Activated CD4-positive, alpha-beta memory T cell treated with anti-CD3 and anti-CD28 coated beads for 36 hours (primary cell): ENCODE measurements at regions not wholly inside any gene's neighbourhood (a gene's known extent, or its start where the extent isn't known, plus 50 kb on each side); places are given as distances from the start of the nearest gene placed in this dataset.

Experiments used
- CTCF ChIA-PET: fragments of 350-600 bp; sonication (Branson Sonifier 250); formaldehyde crosslinking; loops from one replicate; lab custom pipeline; 2021; ENCODE audit warnings: antibody characterized with exemption, inconsistent platforms; lab: Charles Lee
- POLR2A ChIA-PET: fragments of 350-600 bp; sonication (Branson Sonifier 250); formaldehyde crosslinking; loops from one replicate; lab custom pipeline; 2021; ENCODE audit warnings: antibody characterized with exemption; lab: Charles Lee
- DNase-seq: peaks from one replicate; pipeline ENCODE4 v3.0.0-alpha.2; 2020
- H3K27ac Mint-ChIP-seq: one replicate; pipeline ENCODE4 v1.8.0; 2021; ENCODE audit warnings: mixed read lengths
- H3K27me3 Mint-ChIP-seq: one replicate; pipeline ENCODE4 v1.8.0; 2021; ENCODE audit warnings: mixed read lengths
- H3K36me3 Mint-ChIP-seq: one replicate; pipeline ENCODE4 v1.8.0; 2021; ENCODE audit warnings: mixed read lengths
- H3K4me1 Mint-ChIP-seq: one replicate; pipeline ENCODE4 v1.8.0; 2021; ENCODE audit warnings: low read depth, mixed read lengths
- H3K4me3 Mint-ChIP-seq: one replicate; pipeline ENCODE4 v1.8.0; 2021; ENCODE audit warnings: mild to moderate bottlenecking, mixed read lengths
- H3K9me3 Mint-ChIP-seq: one replicate; pipeline ENCODE4 v1.8.0; 2021; ENCODE audit warnings: mixed read lengths
- intact Hi-C: fragments of 100-400 bp; cut with micrococcal nuclease; formaldehyde crosslinking; loops from one replicate; pipeline ENCODE4 v1.15.1; 2023

DNA sequence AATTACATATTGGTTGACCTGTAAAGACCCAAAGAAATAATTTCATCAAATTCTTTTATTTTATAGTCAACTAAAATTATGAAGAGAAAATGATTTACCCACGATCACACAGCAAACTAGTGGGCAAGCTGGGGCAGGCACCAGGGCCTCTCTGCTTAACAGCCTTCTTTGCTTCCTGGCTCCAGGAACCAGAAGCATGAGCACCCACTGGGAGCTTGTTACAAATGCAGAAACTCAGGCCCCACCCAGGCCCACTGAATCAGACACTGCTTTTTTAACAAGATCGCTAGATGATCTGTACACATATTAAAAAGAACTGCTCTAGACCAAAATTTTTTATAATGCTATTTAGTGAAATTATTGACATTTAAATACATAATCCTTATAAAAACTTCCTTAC is 95.0 kb downstream of the GEMIN8 start:
- intact Hi-C loops, result no loop called here
- H3K4me3 Mint-ChIP-seq, result no peak overlapping the region
- CTCF ChIA-PET, result no interaction called here

DNA sequence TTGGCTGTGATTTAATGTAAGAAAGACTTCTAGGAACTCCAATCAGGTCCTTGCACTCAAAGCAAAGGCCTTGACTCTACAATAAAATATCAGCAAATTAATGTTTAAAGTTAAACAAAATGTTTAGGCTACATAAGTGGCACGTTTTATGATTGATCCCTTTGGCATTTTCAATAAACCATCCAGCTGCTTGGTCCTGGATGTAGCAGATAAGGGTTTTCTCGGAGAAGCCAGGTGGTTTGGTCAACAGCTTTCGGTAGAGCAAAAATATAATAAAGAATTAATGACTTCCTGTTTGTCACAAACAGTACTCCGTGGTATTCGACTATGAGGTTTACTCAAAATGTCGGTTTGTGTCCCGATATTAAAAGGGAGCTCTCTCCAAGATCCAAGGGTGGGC is 95.8 kb downstream of the GEMIN8 start:
- Mint-ChIP-seq H3K4me3 (no peak overlapping the region), H3K27me3 (peaks cover 8% of the 10 kb centered on the region), H3K9me3 (no peaks in the 10 kb centered on the region), H3K4me1 (peaks cover 2% of the 10 kb centered on the region), H3K27ac (no peak overlapping the region), H3K36me3 (no peaks in the 10 kb centered on the region)
- POLR2A ChIA-PET, result no interaction called here
- CTCF ChIA-PET, result interaction anchor here (0.6 kb wide), 1 partner anchor 1631 kb away, joined by 3 read pairs; no protein-coding TSS in a partner anchor
- intact Hi-C loops, result no loop called here
- no peak for DNase-seq

More for the DNA sequence above, 95.0 kb downstream of the GEMIN8 start:
- Mint-ChIP-seq H3K27ac (no peak overlapping the region), H3K36me3 (no peaks in the 10 kb centered on the region), H3K9me3 (no peaks in the 10 kb centered on the region), H3K27me3 (peaks cover 13% of the 10 kb centered on the region), H3K4me1 (peaks cover 2% of the 10 kb centered on the region)
- DNase-seq, result no peak
- POLR2A ChIA-PET, result no interaction called here

GRCh38 chrX:13933352-13933751 is 96.3 kb downstream of the GEMIN8 start:
- CTCF ChIA-PET, result interaction anchor here (0.6 kb wide), 1 partner anchor 1631 kb away, joined by 3 read pairs; no protein-coding TSS in a partner anchor
- POLR2A ChIA-PET, result no interaction called here
- no peaks in the 10 kb centered on the region for H3K36me3 Mint-ChIP-seq
- no peaks in the 10 kb centered on the region for H3K9me3 Mint-ChIP-seq
- peaks cover 2% of the 10 kb centered on the region for H3K4me1 Mint-ChIP-seq
- H3K27me3 Mint-ChIP-seq, result peaks cover 10% of the 10 kb centered on the region
- intact Hi-C loops, result no loop called here
- H3K4me3 Mint-ChIP-seq, result no peak overlapping the region
- no peak overlapping the region for H3K27ac Mint-ChIP-seq
- no peak for DNase-seq

GRCh38 chrX:13932416-13932815 is 97.3 kb downstream of the GEMIN8 start:
- POLR2A ChIA-PET, result interaction anchor here (0.5 kb wide), 1 partner anchor 219 kb away, joined by 3 read pairs; no protein-coding TSS in a partner anchor
- H3K27me3 Mint-ChIP-seq, result peaks cover 5% of the 10 kb centered on the region
- no peaks in the 10 kb centered on the region for H3K4me1 Mint-ChIP-seq
- H3K27ac Mint-ChIP-seq, result no peak overlapping the region
- DNase-seq, result no peak
- H3K4me3 Mint-ChIP-seq, result no peak overlapping the region
- H3K9me3 Mint-ChIP-seq, result no peaks in the 10 kb centered on the region
- intact Hi-C loops, result no loop called here
- CTCF ChIA-PET, result no interaction called here
- no peaks in the 10 kb centered on the region for H3K36me3 Mint-ChIP-seq

- ChIA-PET CTCF (no interaction called here), POLR2A (no interaction called here)
- no peaks in the 10 kb centered on the region for H3K4me1 Mint-ChIP-seq
- no peaks in the 10 kb centered on the region for H3K36me3 Mint-ChIP-seq
- H3K27me3 Mint-ChIP-seq, result peaks cover 2% of the 10 kb centered on the region
- H3K4me3 Mint-ChIP-seq, result no peak overlapping the region
- H3K27ac Mint-ChIP-seq, result no peak overlapping the region
- intact Hi-C loops, result no loop called here
- DNase-seq, result no peak
- H3K9me3 Mint-ChIP-seq, result no peaks in the 10 kb centered on the region
These were observed 102.5 kb downstream of the GEMIN8 start for GRCh38 chrX:13927175-13927574.

DNA sequence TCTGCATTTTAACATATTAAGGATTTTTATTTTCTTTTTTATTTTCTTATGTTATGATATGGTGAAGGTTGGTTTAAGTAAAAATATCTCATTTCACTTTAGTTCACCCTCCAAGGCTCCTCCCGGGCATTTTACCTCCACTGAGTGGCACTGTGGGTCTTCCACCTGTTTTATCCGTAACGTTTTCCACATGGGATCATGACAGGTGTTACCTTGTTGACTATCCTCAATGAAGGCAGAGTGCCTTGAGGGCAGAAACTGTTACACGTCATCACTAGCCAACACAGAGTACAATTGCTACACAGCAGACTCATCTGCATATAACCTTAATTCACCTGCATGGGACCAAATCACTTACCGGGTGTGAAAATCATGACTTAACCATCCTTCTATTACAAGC is 105.8 kb downstream of the GEMIN8 start:
- H3K36me3 Mint-ChIP-seq, result no peaks in the 10 kb centered on the region
- H3K4me1 Mint-ChIP-seq, result no peaks in the 10 kb centered on the region
- no peak for DNase-seq
- no peak overlapping the region for H3K27ac Mint-ChIP-seq
- intact Hi-C loops, result no loop called here
- POLR2A ChIA-PET, result no interaction called here
- H3K4me3 Mint-ChIP-seq, result no peak overlapping the region
- H3K9me3 Mint-ChIP-seq, result no peaks in the 10 kb centered on the region
- peaks cover 2% of the 10 kb centered on the region for H3K27me3 Mint-ChIP-seq
- CTCF ChIA-PET, result no interaction called here

GRCh38 chrX:13923289-13923688 is 106.4 kb upstream of the GPM6B start:
- H3K4me1 Mint-ChIP-seq, result no peaks in the 10 kb centered on the region
- no peaks in the 10 kb centered on the region for H3K9me3 Mint-ChIP-seq
- no peak for DNase-seq
- no peak overlapping the region for H3K27ac Mint-ChIP-seq
- intact Hi-C loops, result no loop called here
- POLR2A ChIA-PET, result no interaction called here
- CTCF ChIA-PET, result no interaction called here
- no peak overlapping the region for H3K4me3 Mint-ChIP-seq
- H3K36me3 Mint-ChIP-seq, result no peaks in the 10 kb centered on the region
- H3K27me3 Mint-ChIP-seq, result no peaks in the 10 kb centered on the region

- no peaks in the 10 kb centered on the region for H3K36me3 Mint-ChIP-seq
- POLR2A ChIA-PET, result no interaction called here
- intact Hi-C loops, result no loop called here
- no peak overlapping the region for H3K4me3 Mint-ChIP-seq
- H3K4me1 Mint-ChIP-seq, result no peaks in the 10 kb centered on the region
- no peaks in the 10 kb centered on the region for H3K27me3 Mint-ChIP-seq
- CTCF ChIA-PET, result no interaction called here
- no peak for DNase-seq
- H3K27ac Mint-ChIP-seq, result no peak overlapping the region
- H3K9me3 Mint-ChIP-seq, result no peaks in the 10 kb centered on the region
These were observed 100.6 kb upstream of the GPM6B start for GRCh38 chrX:13917507-13917906.

DNA sequence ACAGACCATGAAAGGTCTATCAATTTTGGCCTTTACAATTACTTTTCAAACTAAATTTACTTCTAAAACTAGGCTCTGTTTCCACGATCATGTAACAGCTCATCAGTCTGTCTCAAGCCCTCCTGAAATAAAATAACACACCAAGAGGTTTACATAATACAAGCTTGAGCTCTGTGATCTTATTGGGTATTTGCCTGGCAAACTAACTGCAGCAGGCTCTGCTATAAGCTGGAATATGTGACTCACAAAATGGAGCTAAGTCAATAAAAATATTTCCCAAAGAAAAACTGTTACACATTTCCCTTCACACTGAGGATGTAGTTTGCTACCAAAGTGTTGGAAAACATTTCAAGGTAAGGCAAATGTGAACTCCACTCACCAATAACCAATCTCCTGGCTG is 94.7 kb upstream of the GPM6B start:
- Mint-ChIP-seq H3K27ac (no peak overlapping the region), H3K4me1 (no peaks in the 10 kb centered on the region)
- POLR2A ChIA-PET, result no interaction called here

GRCh38 chrX:13906093-13906492 is 89.2 kb upstream of the GPM6B start:
- no peak for DNase-seq
- CTCF ChIA-PET, result no interaction called here

More for the DNA sequence above, 94.7 kb upstream of the GPM6B start:
- DNase-seq, result no peak
- H3K36me3 Mint-ChIP-seq, result no peaks in the 10 kb centered on the region
- CTCF ChIA-PET, result no interaction called here
- intact Hi-C loops, result no loop called here
- H3K4me3 Mint-ChIP-seq, result no peak overlapping the region
- no peaks in the 10 kb centered on the region for H3K27me3 Mint-ChIP-seq
- H3K9me3 Mint-ChIP-seq, result no peaks in the 10 kb centered on the region

DNA sequence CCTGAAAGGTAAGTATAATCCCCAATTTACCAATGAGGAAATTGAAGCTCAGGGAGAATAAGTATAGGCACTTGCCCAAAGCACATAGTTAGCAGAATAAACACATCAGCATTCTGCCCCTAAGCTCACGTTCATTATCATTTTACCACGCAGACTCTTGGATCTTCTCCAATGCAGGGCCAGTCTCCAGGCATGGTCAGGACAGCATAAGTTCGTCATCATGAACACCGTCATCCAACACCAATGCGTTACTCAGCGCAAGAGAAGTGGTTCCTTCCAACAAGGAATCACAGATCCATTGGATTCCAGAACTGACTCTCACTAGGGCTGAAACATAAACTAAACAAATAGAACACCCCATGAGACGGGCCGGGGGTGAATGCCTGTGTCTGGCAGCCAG is 86.5 kb upstream of the GPM6B start:
- intact Hi-C loops, result no loop called here
- ChIA-PET CTCF (no interaction called here), POLR2A (no interaction called here)
- H3K27me3 Mint-ChIP-seq, result no peaks in the 10 kb centered on the region
- no peaks in the 10 kb centered on the region for H3K36me3 Mint-ChIP-seq
- H3K4me1 Mint-ChIP-seq, result no peaks in the 10 kb centered on the region
- no peak overlapping the region for H3K4me3 Mint-ChIP-seq
- H3K27ac Mint-ChIP-seq, result no peak overlapping the region
- H3K9me3 Mint-ChIP-seq, result no peaks in the 10 kb centered on the region
- no peak for DNase-seq

More at GRCh38 chrX:13906093-13906492, 89.2 kb upstream of the GPM6B start:
- Mint-ChIP-seq H3K9me3 (no peaks in the 10 kb centered on the region), H3K36me3 (no peaks in the 10 kb centered on the region), H3K4me3 (no peak overlapping the region), H3K4me1 (no peaks in the 10 kb centered on the region), H3K27me3 (no peaks in the 10 kb centered on the region), H3K27ac (no peak overlapping the region)
- POLR2A ChIA-PET, result no interaction called here
- intact Hi-C loops, result no loop called here

DNA sequence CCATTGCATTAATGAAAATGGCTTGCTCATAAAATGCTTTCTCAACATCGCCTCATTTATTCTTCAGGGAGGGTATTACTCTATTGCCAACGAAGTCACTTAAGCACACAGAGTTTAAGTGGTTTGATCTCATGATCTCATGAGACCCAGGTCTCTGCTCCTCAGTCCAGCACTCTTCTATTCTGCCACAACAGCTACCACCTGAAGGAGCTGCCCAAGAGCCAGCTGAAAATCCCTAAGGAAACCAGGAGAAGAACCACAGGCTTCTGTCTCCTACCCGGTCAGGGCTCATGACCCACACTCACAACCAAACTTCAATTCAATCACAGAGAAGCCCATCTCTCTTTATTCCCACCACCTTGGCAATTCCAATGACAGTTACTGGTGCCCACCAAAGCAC is 85.5 kb upstream of the GPM6B start:
- no peaks in the 10 kb centered on the region for H3K27me3 Mint-ChIP-seq
- no peaks in the 10 kb centered on the region for H3K36me3 Mint-ChIP-seq
- ChIA-PET CTCF (no interaction called here), POLR2A (no interaction called here)
- H3K4me1 Mint-ChIP-seq, result no peaks in the 10 kb centered on the region
- no peak overlapping the region for H3K27ac Mint-ChIP-seq
- DNase-seq, result no peak
- intact Hi-C loops, result no loop called here
- H3K9me3 Mint-ChIP-seq, result no peaks in the 10 kb centered on the region
- H3K4me3 Mint-ChIP-seq, result no peak overlapping the region

GRCh38 chrX:13901354-13901753 is 84.5 kb upstream of the GPM6B start:
- intact Hi-C loops, result no loop called here
- CTCF ChIA-PET, result interaction anchor here (0.6 kb wide), 1 partner anchor 1620 kb away, joined by 3 read pairs; no protein-coding TSS in a partner anchor
- no peak for DNase-seq
- no peaks in the 10 kb centered on the region for H3K9me3 Mint-ChIP-seq
- no peak overlapping the region for H3K27ac Mint-ChIP-seq
- H3K36me3 Mint-ChIP-seq, result no peaks in the 10 kb centered on the region
- no peaks in the 10 kb centered on the region for H3K4me1 Mint-ChIP-seq
- no peak overlapping the region for H3K4me3 Mint-ChIP-seq
- POLR2A ChIA-PET, result no interaction called here
- H3K27me3 Mint-ChIP-seq, result no peaks in the 10 kb centered on the region
